Eye (tissue), 1 donor: ENCODE measurements at regions not wholly inside any gene's neighbourhood (a gene's known extent, or its start where the extent isn't known, plus 50 kb on each side); places are given as distances from the start of the nearest gene placed in this dataset.

Source experiments
- DNase-seq: peaks from one replicate; pipeline ENCODE4 v3.0.0-alpha.2; 2015

- DNase-seq: no peak
Measured at GRCh38 chr18:28725876-28726275, 548.9 kb upstream of the CDH2 start.

GRCh38 chr18:28723506-28723905 is 546.6 kb upstream of the CDH2 start:
- no peak for DNase-seq

DNA sequence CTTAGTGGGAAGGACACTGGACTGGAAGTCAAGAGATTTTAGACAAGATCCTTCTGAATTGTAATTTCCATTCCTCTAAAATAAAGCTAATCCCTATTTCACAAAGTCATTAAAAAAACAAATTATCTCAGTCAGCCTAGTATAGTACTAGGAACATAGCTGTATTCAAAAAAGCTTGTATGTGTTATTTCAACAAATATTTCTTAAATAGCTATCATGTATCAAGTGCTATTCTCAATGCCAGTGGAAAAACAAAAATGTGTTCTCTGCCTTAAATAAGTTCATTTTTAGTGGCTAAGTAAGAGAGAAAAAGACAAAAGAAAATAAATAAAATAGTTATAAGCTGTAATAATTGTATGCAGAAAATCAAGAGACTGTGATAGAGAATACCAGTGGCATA is 541.8 kb upstream of the CDH2 start:
- no peak for DNase-seq

DNA sequence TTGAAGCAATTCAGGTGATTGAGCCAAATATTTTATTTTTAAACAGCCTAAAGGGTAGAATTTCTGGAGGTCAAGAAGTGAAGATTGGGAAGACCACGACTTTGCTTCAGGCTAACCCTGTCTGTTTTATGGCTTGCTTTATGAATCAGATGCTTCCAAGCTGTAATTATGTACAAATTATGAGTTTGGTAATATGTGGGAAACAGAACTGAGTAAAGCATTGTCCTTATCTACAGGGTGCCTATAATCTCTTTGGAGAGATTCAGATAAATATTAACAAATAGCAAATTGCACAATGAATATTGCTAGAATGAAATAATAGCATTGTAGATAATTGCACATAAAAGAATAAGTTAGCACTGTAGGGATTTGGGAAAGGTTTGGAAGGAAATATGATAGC is 539.4 kb upstream of the CDH2 start:
- no peak for DNase-seq

DNA sequence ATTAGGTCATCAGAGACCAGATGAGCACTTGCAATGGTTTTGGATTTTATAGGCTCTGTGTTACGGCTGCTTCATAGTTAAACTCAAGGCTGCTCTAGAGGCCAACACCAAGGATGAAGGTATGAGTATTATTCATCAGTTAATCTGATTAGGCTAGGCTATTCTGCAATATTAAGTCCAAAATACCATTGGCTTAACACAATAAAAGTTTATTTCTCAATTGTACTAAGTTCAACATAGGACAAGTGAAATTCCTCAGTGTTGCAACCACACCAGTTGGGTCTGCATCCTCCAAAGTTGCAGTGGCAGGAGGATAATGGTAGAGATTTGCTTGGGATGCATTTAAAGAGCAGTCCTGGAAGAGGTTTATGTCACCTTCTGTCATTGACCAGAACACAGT is 538.3 kb upstream of the CDH2 start:
- no peak for DNase-seq

DNA sequence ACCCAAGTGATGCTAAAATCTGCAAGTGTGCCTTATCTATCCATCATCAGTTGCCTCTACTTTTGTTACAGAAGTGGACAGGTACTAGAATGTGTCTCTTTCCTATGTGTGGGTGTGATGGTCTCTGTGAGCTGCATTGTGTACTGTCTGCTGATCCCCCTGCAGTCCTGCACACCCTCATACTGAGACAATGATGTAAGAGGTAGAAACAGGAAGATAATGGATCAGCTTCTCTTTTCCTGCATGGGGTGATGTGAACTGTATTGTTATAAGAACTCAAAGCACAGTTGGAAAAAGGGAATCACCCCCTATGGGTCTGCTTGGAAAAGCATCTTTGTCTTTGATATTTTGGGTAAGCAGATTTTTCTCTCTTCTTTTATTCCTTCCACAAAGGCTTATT is 537.6 kb upstream of the CDH2 start:
- DNase-seq: no peak

DNA sequence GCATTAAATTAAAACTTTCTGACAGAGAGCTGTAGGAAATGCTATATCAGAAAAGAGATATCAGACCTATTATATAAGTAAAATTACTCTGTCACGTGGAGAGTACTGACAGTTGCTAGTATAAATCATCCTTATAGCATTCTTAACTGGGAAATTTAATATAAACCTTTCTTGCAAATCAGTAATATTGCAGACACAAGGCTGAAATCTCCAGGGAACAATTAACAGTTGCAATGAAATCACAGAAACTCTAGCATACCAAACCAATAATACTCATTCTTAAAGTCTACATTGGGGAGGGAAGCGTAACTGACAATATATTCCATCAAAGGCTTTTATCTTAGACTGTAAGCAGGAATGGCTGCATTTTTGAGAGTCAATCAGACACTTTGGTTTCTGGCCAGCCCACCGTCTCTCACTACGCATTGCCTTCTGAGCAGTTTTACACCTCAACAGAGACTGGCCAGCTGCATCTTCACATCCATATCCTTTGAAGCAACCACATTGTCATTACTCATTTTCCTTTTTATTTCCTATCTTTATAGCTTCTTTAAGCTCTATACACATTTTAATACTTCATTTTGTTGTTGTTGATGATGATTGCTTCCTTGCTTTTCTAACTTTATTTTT is 536.0 kb upstream of the CDH2 start:
- no peak for DNase-seq

- no peak for DNase-seq
Measured at GRCh38 chr18:28712172-28712571, 535.2 kb upstream of the CDH2 start.

- no peak for DNase-seq
Measured at GRCh38 chr18:28711096-28711495, 534.2 kb upstream of the CDH2 start.

DNA sequence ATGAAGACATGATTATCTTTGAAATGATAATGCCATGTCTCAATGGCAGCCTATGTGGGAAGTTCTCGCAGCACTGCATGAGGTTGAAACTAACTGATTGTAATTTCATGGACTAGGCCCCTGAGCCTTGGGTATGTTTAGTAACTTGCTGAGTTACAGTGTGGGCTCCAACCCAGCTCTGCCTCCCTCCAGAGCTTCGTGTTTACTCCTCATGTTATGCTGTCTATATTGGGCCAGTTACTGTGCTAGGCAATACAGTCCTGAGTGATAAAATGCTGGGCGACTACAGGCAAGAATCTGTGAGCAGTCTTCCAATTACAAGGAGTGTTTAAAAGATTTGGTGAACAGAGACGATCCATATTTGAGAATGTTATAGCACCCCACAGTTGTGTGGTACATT is 530.1 kb upstream of the CDH2 start:
- no peak for DNase-seq

GRCh38 chr18:28706397-28706796 is 529.5 kb upstream of the CDH2 start:
- DNase-seq: no peak

- DNase-seq: no peak
Measured at GRCh38 chr18:28705482-28705881, 528.6 kb upstream of the CDH2 start.

DNA sequence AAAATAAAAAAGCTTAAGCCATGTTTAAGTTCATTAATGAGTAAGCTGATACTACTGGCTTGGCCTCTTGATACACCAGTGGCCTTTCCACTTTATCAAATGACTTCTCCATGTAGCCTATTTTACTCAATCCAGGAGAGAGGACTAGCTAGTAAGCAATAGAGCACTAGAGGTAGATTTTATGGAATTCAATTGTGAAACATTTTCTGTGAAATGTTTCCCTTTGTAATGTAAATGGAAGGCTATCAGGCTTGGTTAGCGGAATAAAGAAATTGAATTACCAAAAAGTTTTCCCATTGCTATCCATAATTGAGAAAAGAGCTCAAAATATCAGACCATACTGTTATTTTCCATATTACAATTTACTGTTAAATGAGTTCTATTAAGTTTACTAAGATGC is 515.4 kb upstream of the CDH2 start:
- DNase-seq: no peak

DNA sequence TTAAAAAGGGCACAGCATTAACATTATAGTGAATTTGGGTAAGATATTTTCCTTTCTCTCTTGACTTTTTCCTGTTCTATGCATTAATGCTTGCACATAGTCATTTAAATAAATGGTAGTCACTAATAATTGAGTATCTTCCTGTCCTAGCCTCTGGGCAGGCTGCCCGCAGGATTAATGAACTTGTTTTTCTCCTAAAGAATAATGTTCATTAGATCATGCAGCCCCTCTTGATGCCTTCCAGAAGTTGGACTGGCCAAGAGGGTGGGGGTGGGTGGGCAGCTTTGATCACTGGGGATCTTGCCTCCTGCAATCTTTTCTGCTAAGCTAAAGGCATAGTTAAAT is 514.5 kb upstream of the CDH2 start:
- no peak for DNase-seq

DNA sequence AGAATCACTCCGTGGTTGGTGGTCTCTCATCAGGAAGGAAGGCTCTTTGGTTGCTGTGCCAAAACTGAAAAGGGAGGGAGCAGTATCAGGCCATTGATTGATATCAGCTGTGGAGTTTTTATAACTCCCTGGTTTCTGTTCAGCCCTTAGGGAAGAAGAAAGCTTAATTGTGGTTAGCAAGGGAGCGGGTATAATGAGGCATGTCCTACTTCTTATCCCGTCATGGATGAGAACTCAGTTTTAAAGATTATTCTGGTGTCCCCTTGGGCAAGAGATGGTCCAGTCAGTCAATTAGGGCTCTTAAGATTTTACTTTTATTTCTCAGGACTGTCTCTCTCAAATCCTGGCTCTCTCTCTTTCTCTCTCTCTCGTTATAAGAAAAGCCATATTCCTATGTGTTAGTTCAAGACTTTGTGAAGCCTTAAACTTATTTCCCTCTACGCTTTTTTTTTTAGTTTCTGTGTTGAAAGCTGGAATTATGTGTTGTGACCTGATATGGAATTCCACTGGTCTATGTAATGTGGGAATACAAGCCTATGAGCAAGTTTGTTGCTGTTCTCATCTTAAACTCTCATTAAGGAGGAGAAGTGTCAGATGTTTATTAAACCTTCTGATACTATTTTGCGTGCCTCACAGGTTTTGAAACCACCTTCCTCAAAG is 514.0 kb upstream of the CDH2 start:
- DNase-seq: no peak

DNA sequence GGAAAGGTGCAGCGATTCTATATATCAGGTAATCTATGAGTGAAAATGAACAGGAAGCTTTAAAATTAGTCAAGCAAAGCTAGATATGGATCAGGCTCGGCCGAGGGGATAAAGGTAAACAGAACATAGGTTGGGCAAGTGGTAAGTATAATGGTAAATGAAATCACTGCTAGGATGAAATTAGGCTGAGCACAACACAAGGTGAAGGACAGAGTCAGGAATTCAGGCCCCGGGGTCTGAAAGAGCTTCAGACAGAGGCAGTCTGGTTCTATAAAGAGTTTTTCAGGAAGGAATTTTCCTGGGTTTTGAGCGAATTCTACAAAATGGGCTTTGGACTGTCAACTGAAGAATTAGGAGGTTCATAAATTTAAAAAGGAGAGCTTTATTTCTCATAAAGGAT is 513.2 kb upstream of the CDH2 start:
- DNase-seq: no peak

DNA sequence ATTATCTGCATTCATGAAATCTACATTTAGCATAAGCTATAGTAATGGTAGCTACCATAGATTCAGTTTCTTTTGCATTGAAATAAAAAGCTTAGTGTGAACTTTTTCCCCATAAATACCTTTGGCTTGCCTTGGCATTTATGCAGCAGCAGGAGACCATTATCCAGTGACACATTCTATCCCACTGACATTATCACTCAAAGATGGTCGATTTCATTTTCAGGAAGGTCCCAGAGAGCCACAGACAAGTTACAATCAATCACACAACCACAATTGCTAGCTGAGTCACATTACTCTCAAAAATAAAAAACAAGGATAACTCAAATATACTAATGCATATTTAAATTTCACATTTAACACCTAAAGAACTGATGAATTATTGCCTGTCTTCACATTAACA is 512.7 kb upstream of the CDH2 start:
- peak; percentile 19 for DNase-seq

DNA sequence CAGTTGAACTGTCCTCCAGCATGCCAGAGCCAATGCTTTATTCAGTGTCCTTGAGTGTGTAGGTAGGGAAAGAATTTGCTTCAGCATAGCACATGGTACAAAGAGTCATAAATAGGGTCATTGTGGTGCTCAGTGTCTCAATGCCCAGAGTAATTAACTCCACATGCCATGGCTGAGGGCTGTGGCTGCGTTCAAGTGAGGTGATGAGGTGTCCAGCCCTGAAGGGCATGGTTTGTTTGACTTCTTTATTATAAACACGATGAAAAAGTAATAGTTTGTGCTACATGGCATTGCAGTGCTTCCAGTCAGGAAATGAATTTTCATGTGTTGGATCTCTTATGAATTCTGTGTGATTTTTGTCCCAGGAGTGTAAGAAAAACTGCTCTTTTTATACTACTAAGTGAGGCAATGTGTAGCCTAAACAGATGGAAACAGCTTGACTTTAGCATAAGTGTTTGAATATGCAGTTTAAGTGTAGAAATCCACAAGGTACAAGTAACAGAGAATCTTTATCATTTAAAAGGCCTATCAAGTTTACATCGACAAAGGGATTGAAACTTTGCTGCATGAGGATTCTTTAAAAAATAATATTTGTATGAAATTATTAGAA is 507.9 kb upstream of the CDH2 start:
- DNase-seq: no peak

DNA sequence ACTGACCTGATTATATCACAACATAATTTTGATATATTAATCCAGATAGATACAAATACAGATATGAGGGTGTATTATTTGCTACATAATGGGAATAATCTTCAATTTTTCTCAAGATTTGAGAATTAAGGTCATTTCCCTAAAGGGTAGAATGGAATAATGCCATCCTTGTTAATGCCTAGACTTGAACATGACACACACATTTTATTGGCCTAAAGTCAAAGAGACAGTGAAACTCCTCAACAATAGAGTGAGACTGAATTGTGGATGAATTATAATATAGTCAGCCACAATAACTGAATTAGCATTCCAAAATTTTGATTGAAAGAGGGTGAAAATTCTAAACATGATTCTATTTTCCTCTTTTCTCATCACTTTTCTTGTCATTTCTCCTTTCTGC is 506.0 kb upstream of the CDH2 start:
- DNase-seq: no peak

DNA sequence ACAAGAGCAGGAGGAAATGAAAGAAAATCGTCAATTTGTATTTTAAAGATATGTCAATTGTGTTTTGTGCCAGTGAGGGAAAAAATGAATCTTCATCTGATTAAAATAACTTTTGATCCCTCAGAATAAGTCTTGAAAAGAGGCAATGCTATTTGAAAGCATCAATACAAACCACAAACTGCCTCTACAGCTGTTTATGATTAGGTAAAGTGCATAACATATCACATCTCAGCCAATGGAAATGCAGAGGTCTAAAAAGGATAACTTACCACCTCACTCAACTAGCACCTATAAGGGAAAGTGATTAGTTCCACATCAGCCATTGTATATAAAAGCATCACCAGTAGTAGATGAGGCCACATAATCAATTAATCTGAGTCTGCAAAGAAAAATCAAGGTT is 492.2 kb upstream of the CDH2 start:
- no peak for DNase-seq

DNA sequence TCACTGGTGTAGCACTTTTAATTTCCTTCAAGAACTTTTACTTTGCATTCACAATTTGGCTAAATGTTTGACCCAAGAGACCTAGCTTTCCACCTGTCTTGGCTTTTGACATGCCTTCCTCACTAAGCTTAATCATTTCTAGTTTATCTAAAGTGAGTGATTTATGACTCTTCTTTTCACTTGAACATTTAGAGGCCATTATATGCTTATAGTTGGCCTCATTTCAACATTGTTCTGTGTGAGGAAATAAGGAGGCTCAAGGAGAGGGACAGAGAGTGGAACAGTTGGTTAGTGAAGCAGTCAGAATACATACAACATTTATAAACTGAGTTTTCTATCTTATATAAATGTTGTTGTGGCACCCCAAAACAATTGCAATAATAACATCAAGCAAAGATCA is 489.3 kb upstream of the CDH2 start:
- no peak for DNase-seq

DNA sequence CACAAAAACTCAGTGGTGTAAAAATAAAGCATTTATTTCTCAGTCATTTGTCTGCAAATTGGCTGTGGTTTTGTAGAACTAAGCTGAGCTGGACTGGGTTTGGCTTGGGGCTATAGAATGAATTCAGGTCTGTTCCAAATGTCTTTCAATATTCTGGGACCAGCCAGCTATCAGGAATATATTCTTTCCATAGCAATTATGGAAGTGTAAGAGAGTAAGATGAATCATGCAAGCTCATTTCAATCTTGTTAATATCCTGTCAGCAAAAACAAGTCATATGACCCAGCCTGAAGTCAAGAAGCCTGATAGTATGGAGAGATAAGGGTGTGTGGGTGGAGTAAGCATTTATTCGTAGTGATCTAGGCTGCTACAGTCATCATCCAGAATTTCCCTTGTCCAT is 481.0 kb upstream of the CDH2 start:
- DNase-seq: no peak

- DNase-seq: no peak
Measured at GRCh38 chr18:28652654-28653053, 475.7 kb upstream of the CDH2 start.

GRCh38 chr18:28651298-28651697 is 474.4 kb upstream of the CDH2 start:
- no peak for DNase-seq

DNA sequence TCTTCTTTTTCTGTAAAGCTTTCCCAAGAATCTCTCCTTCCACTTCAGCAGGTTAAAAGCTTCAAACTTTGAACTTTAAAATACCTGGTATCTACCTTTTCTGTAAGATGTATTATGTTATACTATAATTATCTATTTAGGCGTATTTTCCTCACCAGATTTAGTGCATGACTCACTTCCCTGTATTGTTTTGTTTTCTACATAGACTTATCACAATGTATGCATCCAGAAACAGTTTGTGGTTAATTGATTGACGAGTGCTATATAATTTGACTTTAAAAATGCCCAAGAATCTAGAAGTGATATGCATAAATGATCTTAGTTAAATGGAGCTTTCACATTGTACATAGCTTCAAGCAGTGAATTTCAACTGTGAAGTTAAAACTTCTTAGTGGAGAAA is 473.9 kb upstream of the CDH2 start:
- DNase-seq: no peak
